SK-N-SH treated with all-trans-retinoic acid at 6 μM for 48 hours (cell line): ENCODE measurements at regions not wholly inside any gene's neighbourhood (a gene's known extent, or its start where the extent isn't known, plus 50 kb on each side); places are given as distances from the start of the nearest gene placed in this dataset.

ENCODE experiments used
- ATAC-seq: fragments of 200-7000 bp; cut with Tn5 transposase; 3 replicates; pipeline ENCODE4 v1.9.1; 2020; ENCODE audit warnings: mild to moderate bottlenecking, moderate library complexity
- BACH2 ChIP-seq: fragments of 250-450 bp; sonication (Bioruptor Pico); IDR thresholded peaks from 2 replicates; pipeline ENCODE4 v1.9.0; 2021; ENCODE audit warnings: mild to moderate bottlenecking, borderline replicate concordance
- ESRRG ChIP-seq: fragments of 250-450 bp; sonication (Bioruptor Pico); IDR thresholded peaks from 2 replicates; pipeline ENCODE4 v1.6.1; 2021; ENCODE audit warnings: mild to moderate bottlenecking
- GLIS3 ChIP-seq: fragments of 250-450 bp; sonication (Bioruptor Pico); IDR thresholded peaks from 2 replicates; pipeline ENCODE4 v1.5.0; 2020; ENCODE audit warnings: mild to moderate bottlenecking, moderate library complexity
- PPARA ChIP-seq: fragments of 250-450 bp; sonication (Bioruptor Pico); IDR thresholded peaks from 2 replicates; pipeline ENCODE4 v1.5.0; 2020; ENCODE audit warnings: mild to moderate bottlenecking, borderline replicate concordance
- RARB ChIP-seq: fragments of 250-450 bp; sonication (Bioruptor Pico); IDR thresholded peaks from 2 replicates; pipeline ENCODE4 v1.8.0; 2021; ENCODE audit warnings: mild to moderate bottlenecking, moderate library complexity
- SNAI2 ChIP-seq: fragments of 250-450 bp; sonication (Bioruptor Pico); IDR thresholded peaks from 2 replicates; pipeline ENCODE4 v1.5.0; 2020; ENCODE audit warnings: mild to moderate bottlenecking, moderate library complexity
- TCF4 ChIP-seq: fragments of 250-450 bp; sonication (Bioruptor Pico); IDR thresholded peaks from 2 replicates; pipeline ENCODE4 v1.8.0; 2021; ENCODE audit warnings: mild to moderate bottlenecking, moderate library complexity, borderline replicate concordance
- TOX ChIP-seq: fragments of 250-450 bp; sonication (Bioruptor Pico); IDR thresholded peaks from 2 replicates; pipeline ENCODE4 v1.8.0; 2021; ENCODE audit warnings: mild to moderate bottlenecking, moderate library complexity, borderline replicate concordance
- ZFP3 ChIP-seq: fragments of 250-450 bp; sonication (Bioruptor Pico); IDR thresholded peaks from 2 replicates; pipeline ENCODE4 v1.5.0; 2020; ENCODE audit warnings: mild to moderate bottlenecking, moderate library complexity
- ZNF70 ChIP-seq: fragments of 450-650 bp; formaldehyde crosslinking; IDR thresholded peaks from 2 replicates; pipeline ENCODE4 v1.5.0; 2020; ENCODE audit warnings: mild to moderate bottlenecking, moderate library complexity
- ZNF8 ChIP-seq: fragments of 450-650 bp; formaldehyde crosslinking; IDR thresholded peaks from 2 replicates; pipeline ENCODE4 v1.5.0; 2020; ENCODE audit warnings: mild to moderate bottlenecking, moderate library complexity
- TF ChIP-seq, protein P1 (sequence below): fragments of 250-450 bp; sonication (Bioruptor Pico); IDR thresholded peaks from 2 replicates; pipeline ENCODE4 v1.5.0; 2020; ENCODE audit warnings: mild to moderate bottlenecking, moderate library complexity
- TF ChIP-seq, protein P2 (sequence below): fragments of 250-450 bp; sonication (Bioruptor Pico); IDR thresholded peaks from 2 replicates; pipeline ENCODE4 v1.5.1; 2020; ENCODE audit warnings: low read depth, mild to moderate bottlenecking, moderate library complexity
- TF ChIP-seq, protein P3 (sequence below): fragments of 250-450 bp; sonication (Bioruptor Pico); IDR thresholded peaks from 2 replicates; pipeline ENCODE4 v1.8.0; 2020; ENCODE audit warnings: mild to moderate bottlenecking, moderate library complexity, borderline replicate concordance

DNA sequence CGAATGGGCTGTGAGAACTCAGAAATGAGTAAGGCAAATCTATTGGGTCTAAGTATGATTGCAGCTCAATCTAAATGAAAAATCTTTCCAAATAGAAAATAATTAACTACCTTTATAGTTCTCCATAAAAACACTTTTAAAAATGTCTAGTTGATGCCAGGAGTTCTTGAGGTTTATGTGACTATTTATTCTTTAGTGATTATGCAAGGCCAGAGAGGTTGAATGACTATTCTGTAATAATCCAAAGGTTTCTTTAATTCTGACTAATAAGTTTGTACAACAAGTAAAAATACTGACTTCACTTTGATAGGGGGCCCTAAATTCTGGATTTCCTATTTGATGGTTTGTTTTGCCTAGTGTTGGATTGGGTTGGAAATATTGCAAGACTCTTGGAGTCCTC lies 461.2 kb downstream of the EPM2A start (continued):
- TF ChIP-seq, protein P1, sequence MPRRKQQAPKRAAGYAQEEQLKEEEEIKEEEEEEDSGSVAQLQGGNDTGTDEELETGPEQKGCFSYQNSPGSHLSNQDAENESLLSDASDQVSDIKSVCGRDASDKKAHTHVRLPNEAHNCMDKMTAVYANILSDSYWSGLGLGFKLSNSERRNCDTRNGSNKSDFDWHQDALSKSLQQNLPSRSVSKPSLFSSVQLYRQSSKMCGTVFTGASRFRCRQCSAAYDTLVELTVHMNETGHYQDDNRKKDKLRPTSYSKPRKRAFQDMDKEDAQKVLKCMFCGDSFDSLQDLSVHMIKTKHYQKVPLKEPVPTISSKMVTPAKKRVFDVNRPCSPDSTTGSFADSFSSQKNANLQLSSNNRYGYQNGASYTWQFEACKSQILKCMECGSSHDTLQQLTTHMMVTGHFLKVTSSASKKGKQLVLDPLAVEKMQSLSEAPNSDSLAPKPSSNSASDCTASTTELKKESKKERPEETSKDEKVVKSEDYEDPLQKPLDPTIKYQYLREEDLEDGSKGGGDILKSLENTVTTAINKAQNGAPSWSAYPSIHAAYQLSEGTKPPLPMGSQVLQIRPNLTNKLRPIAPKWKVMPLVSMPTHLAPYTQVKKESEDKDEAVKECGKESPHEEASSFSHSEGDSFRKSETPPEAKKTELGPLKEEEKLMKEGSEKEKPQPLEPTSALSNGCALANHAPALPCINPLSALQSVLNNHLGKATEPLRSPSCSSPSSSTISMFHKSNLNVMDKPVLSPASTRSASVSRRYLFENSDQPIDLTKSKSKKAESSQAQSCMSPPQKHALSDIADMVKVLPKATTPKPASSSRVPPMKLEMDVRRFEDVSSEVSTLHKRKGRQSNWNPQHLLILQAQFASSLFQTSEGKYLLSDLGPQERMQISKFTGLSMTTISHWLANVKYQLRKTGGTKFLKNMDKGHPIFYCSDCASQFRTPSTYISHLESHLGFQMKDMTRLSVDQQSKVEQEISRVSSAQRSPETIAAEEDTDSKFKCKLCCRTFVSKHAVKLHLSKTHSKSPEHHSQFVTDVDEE (CRISPR knock-in tag): no peak
- TF ChIP-seq TOX (CRISPR knock-in tag): no peak
- no peak for TF ChIP-seq ESRRG (CRISPR knock-in tag)

DNA sequence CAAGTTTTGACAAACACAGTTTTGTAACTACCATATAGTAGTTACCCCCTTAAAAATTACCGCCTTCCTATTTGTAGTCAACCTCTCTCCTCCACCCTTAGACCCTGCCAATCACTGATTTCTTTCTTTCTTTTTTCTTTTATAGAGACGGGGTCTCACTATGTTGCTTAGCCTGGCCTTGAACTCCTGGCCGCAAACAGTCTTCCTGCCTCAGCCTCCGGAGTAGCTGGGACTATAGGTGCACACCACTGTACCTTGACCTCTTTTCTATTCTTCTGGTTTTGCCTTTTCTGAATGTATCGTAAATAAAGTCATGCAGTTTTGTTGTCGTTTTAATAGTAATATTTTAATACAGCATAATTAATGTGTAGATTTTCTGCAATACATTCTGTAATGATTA lies 460.3 kb downstream of the EPM2A start:
- no peak for TF ChIP-seq RARB (CRISPR knock-in tag)
- no peak for TF ChIP-seq BACH2 (CRISPR knock-in tag)
- TF ChIP-seq PPARA (CRISPR knock-in tag): no peak
- TF ChIP-seq ZNF8 (CRISPR knock-in tag): no peak
- TF ChIP-seq ESRRG (CRISPR knock-in tag): no peak
- TF ChIP-seq, protein P1 (CRISPR knock-in tag): no peak
- no peak for TF ChIP-seq TOX (CRISPR knock-in tag)
- TF ChIP-seq, protein P2, sequence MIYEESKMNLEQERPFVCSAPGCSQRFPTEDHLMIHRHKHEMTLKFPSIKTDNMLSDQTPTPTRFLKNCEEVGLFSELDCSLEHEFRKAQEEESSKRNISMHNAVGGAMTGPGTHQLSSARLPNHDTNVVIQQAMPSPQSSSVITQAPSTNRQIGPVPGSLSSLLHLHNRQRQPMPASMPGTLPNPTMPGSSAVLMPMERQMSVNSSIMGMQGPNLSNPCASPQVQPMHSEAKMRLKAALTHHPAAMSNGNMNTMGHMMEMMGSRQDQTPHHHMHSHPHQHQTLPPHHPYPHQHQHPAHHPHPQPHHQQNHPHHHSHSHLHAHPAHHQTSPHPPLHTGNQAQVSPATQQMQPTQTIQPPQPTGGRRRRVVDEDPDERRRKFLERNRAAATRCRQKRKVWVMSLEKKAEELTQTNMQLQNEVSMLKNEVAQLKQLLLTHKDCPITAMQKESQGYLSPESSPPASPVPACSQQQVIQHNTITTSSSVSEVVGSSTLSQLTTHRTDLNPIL (CRISPR knock-in tag): no peak
- no peak for TF ChIP-seq ZNF70 (CRISPR knock-in tag)
- TF ChIP-seq, protein P3, sequence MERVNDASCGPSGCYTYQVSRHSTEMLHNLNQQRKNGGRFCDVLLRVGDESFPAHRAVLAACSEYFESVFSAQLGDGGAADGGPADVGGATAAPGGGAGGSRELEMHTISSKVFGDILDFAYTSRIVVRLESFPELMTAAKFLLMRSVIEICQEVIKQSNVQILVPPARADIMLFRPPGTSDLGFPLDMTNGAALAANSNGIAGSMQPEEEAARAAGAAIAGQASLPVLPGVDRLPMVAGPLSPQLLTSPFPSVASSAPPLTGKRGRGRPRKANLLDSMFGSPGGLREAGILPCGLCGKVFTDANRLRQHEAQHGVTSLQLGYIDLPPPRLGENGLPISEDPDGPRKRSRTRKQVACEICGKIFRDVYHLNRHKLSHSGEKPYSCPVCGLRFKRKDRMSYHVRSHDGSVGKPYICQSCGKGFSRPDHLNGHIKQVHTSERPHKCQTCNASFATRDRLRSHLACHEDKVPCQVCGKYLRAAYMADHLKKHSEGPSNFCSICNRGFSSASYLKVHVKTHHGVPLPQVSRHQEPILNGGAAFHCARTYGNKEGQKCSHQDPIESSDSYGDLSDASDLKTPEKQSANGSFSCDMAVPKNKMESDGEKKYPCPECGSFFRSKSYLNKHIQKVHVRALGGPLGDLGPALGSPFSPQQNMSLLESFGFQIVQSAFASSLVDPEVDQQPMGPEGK (CRISPR knock-in tag): no peak
- TF ChIP-seq ZFP3 (CRISPR knock-in tag): no peak
- TF ChIP-seq TCF4 (CRISPR knock-in tag): no peak
- TF ChIP-seq GLIS3: no peak
- no peak for ATAC-seq

DNA sequence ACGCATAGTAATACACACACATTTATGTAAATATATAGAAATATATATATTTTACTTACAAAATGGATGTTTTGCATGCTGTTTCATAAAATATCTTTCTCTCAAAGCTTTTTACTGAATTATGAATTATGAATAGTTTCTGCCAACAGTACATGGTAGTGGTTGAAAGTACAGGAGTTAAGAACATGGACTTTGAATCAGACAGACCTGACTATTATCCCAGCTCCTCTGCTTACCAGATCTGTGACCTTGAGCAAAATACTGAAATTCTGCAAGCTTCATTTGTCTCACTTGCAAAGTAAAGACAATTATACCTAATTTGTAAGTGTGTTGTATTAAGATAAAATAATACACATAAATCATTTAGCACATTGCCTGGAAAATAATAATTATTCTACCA lies 459.5 kb downstream of the EPM2A start:
- TF ChIP-seq, protein P1 (CRISPR knock-in tag): no peak
- TF ChIP-seq ZNF70 (CRISPR knock-in tag): no peak
- no peak for TF ChIP-seq ZFP3 (CRISPR knock-in tag)
- TF ChIP-seq ZNF8 (CRISPR knock-in tag): no peak
- no peak for TF ChIP-seq SNAI2
- TF ChIP-seq GLIS3: no peak
- no peak for TF ChIP-seq ESRRG (CRISPR knock-in tag)
- TF ChIP-seq, protein P3 (CRISPR knock-in tag): no peak
- TF ChIP-seq, all 23 proteins: peak for 0
- ATAC-seq: no peak
